COLO668 (cell line): ENCODE measurements at regions not wholly inside any gene's neighbourhood (a gene's known extent, or its start where the extent isn't known, plus 50 kb on each side); places are given as distances from the start of the nearest gene placed in this dataset.
"Not testable (repeated sequence)": the region's sequence is repeated elsewhere in the genome, so short reads cannot be mapped to it uniquely, and the experiment has no call there.

Experiments used
- DNase-seq: peaks from one replicate; lab custom pipeline; 2025; ENCODE audit not compliant: unreplicated experiment; lab: John Stamatoyannopoulos, UW

GRCh38 chr10:38356527-38356926, 262.4 kb downstream of the ZNF37A start:
- DNase-seq, result not testable (repeated sequence)

GRCh38 chr10:38362514-38362913, 268.4 kb downstream of the ZNF37A start:
- DNase-seq, result not testable (repeated sequence)

GRCh38 chr10:38364073-38364472, 269.9 kb downstream of the ZNF37A start:
- DNase-seq, result not testable (repeated sequence)

GRCh38 chr10:38365917-38366316, 271.8 kb downstream of the ZNF37A start:
- peak; percentile 1 for DNase-seq

GRCh38 chr10:38383800-38384199, 289.7 kb downstream of the ZNF37A start:
- not testable (repeated sequence) for DNase-seq

- DNase-seq, result not testable (repeated sequence)
These were observed 292.7 kb downstream of the ZNF37A start for GRCh38 chr10:38386869-38387268.

GRCh38 chr10:38390725-38391124, 296.6 kb downstream of the ZNF37A start:
- DNase-seq, result not testable (repeated sequence)

GRCh38 chr10:38395465-38395864, 301.3 kb downstream of the ZNF37A start:
- not testable (repeated sequence) for DNase-seq

GRCh38 chr10:38396178-38396954, 302.2 kb downstream of the ZNF37A start:
- not testable (repeated sequence) for DNase-seq

- not testable (repeated sequence) for DNase-seq
These were observed 307.4 kb downstream of the ZNF37A start for GRCh38 chr10:38401565-38401964.

- DNase-seq, result peak; percentile 89
These were observed 308.6 kb downstream of the ZNF37A start for GRCh38 chr10:38402442-38403346.

GRCh38 chr10:38403347-38404117, 309.4 kb downstream of the ZNF37A start:
- not testable (repeated sequence) for DNase-seq

GRCh38 chr10:38423634-38424033, 329.5 kb downstream of the ZNF37A start:
- not testable (repeated sequence) for DNase-seq

- not testable (repeated sequence) for DNase-seq
These were observed 336.1 kb downstream of the ZNF37A start for GRCh38 chr10:38430242-38430641.

GRCh38 chr10:38437359-38437758, 343.2 kb downstream of the ZNF37A start:
- DNase-seq, result not testable (repeated sequence)

GRCh38 chr10:38448614-38449355, 354.6 kb downstream of the ZNF37A start:
- not testable (repeated sequence) for DNase-seq

- DNase-seq, result not testable (repeated sequence)
These were observed 355.5 kb downstream of the ZNF37A start for GRCh38 chr10:38449618-38450017.

GRCh38 chr10:38450372-38451057, 356.4 kb downstream of the ZNF37A start:
- DNase-seq, result not testable (repeated sequence)

- DNase-seq, result not testable (repeated sequence)
These were observed 357.3 kb downstream of the ZNF37A start for GRCh38 chr10:38451306-38451967.
